ENCODE measurements at regions not wholly inside any gene's neighbourhood (a gene's known extent, or its start where the extent isn't known, plus 50 kb on each side); places are given as distances from the start of the nearest gene placed in this dataset.

- no peak for ATAC-seq (ENCODE audit: poor library complexity)
- no peak for DNase-seq
- intact Hi-C loops (cut with DNase I), result no loop called here
These were observed 141.1 kb upstream of the ZXDA start for GRCh38 chrX:58051346-58051745.

GRCh38 chrX:58044130-58044529, 133.9 kb upstream of the ZXDA start:
- intact Hi-C loops (cut with DNase I), result no loop called here
- DNase-seq, result no peak
- ATAC-seq (ENCODE audit: poor library complexity), result no peak

- intact Hi-C loops (cut with DNase I), result loop anchor here (5.0 to 10.0 kb wide), 2 partner anchors 101 to 204 kb away; no protein-coding TSS in a partner anchor
- DNase-seq (no peak), ATAC-seq (ENCODE audit: poor library complexity) (no peak)
These were observed 115.7 kb upstream of the ZXDA start for GRCh38 chrX:58025979-58026378.

GRCh38 chrX:57985951-57986350, 75.7 kb upstream of the ZXDA start:
- ATAC-seq (ENCODE audit: poor library complexity), result no peak
- no peak for DNase-seq
- intact Hi-C loops (cut with DNase I), result no loop called here

- intact Hi-C loops (cut with DNase I), result no loop called here
- no peak for DNase-seq
- ATAC-seq (ENCODE audit: poor library complexity), result no peak
These were observed 74.4 kb upstream of the ZXDA start for GRCh38 chrX:57984620-57985019.

GRCh38 chrX:57977992-57978391, 67.7 kb upstream of the ZXDA start:
- no peak for ATAC-seq (ENCODE audit: poor library complexity)
- intact Hi-C loops (cut with DNase I), result no loop called here
- no peak for DNase-seq

- intact Hi-C loops (cut with DNase I), result no loop called here
- ATAC-seq (ENCODE audit: poor library complexity) (no peak), DNase-seq (no peak)
These were observed 54.7 kb upstream of the ZXDA start for GRCh38 chrX:57964975-57965374.

All from Right ventricle myocardium superior (tissue), 1 donor.